ENCODE measurements at regions not wholly inside any gene's neighbourhood (a gene's known extent, or its start where the extent isn't known, plus 50 kb on each side); places are given as distances from the start of the nearest gene placed in this dataset.

DNA sequence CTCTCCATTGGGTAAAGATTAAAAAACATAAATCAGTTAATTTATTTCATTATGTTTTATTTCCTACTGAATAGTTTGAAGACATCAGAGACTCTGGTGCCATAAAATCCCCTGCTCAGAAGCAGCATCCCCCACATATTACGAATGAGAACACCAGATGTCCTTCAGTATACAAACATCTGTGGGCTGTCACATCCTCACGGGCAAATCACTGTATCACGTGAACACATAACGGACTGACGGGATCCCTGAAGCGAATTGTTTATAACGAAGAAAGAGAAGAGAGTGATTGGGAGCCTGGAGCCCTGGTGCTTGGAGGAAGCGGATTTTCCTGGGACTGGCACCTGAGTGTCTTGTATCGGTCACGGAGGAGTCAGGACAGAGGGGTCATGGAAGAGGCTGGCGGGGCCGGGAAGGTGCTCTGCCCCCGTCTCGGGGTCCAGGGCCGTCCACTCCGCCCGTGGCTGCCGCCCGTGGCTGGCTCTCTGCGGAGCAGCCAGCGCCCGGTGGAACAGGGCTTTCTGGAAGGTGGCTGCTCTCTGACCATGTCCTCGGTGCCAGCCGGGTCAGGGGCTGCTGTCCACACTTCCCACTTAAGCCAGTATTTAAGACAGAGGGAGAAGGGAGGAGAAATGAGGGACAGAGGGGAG is 452.7 kb upstream of the FAT1 start:
- Histone ChIP-seq H3K36me3 (ENCODE audit: control insufficient read depth in 2 of 2, insufficient read depth in 1 of 2, low read length in 2 of 2) (no peaks in the 10 kb centered on the region), H3K27ac (ENCODE audit: extremely low read depth, low read depth, low read length) (no peak overlapping the region), H3K4me3 (ENCODE audit: low read depth, low read length) (no peak overlapping the region), H3K4me1 (ENCODE audit: control insufficient read depth, insufficient read depth, low read length) (peaks cover 2% of the 10 kb centered on the region; the same call in 1 of the 2 replicates), H3K9me3 (ENCODE audit: control insufficient read depth, insufficient read depth, low read depth, low read length) (no peaks in the 10 kb centered on the region)
- TF ChIP-seq ZBTB8A (tag by site-specific recombination; IDR thresholded peaks at IDR 0.05) (no peak), ZNF266 (tag by site-specific recombination; IDR thresholded peaks at IDR 0.05; ENCODE audit: low read depth) (no peak), ZNF639 (tag by site-specific recombination; IDR thresholded peaks at IDR 0.05) (no peak), ZNF558 (tag by site-specific recombination; IDR thresholded peaks at IDR 0.05) (no peak), ZNF366 (tag by site-specific recombination; conservative IDR thresholded peaks at IDR 0.05) (no peak), ZNF501 (tag by site-specific recombination; IDR thresholded peaks at IDR 0.05) (no peak), ZNF561 (tag by site-specific recombination; IDR thresholded peaks at IDR 0.05; ENCODE audit: borderline replicate concordance) (no peak), ZNF23 (tag by site-specific recombination; IDR thresholded peaks at IDR 0.05; ENCODE audit: borderline replicate concordance) (no peak), ZNF214 (tag by site-specific recombination; IDR thresholded peaks at IDR 0.05; ENCODE audit: borderline replicate concordance) (no peak), GLI2 (tag by site-specific recombination; IDR thresholded peaks at IDR 0.05; ENCODE audit: borderline replicate concordance, low read depth) (no peak), ZNF785 (tag by site-specific recombination; IDR thresholded peaks at IDR 0.05) (no peak), ZNF571 (tag by site-specific recombination; IDR thresholded peaks at IDR 0.05) (no peak), ZNF48 (tag by site-specific recombination; IDR thresholded peaks at IDR 0.05) (no peak), IKZF3 (tag by site-specific recombination; IDR thresholded peaks at IDR 0.05) (no peak), MYNN (tag by site-specific recombination; IDR thresholded peaks at IDR 0.05; ENCODE audit: borderline replicate concordance) (no peak)
- TF ChIP-seq, protein P1, sequence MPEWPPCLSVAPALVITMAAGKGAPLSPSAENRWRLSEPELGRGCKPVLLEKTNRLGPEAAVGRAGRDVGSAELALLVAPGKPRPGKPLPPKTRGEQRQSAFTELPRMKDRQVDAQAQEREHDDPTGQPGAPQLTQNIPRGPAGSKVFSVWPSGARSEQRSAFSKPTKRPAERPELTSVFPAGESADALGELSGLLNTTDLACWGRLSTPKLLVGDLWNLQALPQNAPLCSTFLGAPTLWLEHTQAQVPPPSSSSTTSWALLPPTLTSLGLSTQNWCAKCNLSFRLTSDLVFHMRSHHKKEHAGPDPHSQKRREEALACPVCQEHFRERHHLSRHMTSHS (tag by site-specific recombination; IDR thresholded peaks at IDR 0.05), result no peak
- CTCF ChIA-PET, result no interaction called here
- POLR2A ChIA-PET, result no interaction called here

DNA sequence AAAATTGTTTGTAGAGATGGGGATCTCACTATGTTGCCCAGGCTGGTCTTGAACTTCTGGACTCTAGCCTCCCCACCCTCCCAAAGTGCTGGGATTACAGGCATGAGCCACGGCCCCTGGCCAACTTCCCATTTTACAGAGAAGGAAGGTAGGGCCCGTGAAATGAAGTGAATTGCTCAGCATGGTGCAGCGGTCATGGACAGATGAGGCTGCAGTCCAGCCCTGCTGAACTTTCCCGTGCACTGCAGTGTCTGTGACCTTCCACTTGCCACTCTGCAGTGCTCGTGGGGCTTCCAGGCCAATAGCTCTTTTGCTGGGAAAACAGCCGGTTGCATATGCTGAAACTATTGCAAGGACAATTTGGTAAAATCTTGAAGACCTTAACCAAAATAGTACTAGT is 454.4 kb upstream of the FAT1 start:
- POLR2A ChIA-PET, result no interaction called here
- TF ChIP-seq ZNF341 (tag by site-specific recombination; IDR thresholded peaks at IDR 0.05; ENCODE audit: low read depth), result no peak
- TF ChIP-seq GLI4 (tag by site-specific recombination; IDR thresholded peaks at IDR 0.05), result no peak
- TF ChIP-seq GFI1B (tag by site-specific recombination; IDR thresholded peaks at IDR 0.05), result no peak
- TF ChIP-seq ZNF132 (tag by site-specific recombination; IDR thresholded peaks at IDR 0.05; ENCODE audit: borderline replicate concordance), result no peak
- TF ChIP-seq, protein P2, sequence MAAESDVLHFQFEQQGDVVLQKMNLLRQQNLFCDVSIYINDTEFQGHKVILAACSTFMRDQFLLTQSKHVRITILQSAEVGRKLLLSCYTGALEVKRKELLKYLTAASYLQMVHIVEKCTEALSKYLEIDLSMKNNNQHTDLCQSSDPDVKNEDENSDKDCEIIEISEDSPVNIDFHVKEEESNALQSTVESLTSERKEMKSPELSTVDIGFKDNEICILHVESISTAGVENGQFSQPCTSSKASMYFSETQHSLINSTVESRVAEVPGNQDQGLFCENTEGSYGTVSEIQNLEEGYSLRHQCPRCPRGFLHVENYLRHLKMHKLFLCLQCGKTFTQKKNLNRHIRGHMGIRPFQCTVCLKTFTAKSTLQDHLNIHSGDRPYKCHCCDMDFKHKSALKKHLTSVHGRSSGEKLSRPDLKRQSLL (tag by site-specific recombination; IDR thresholded peaks at IDR 0.05), result no peak
- no peak for TF ChIP-seq ZNF48 (tag by site-specific recombination; IDR thresholded peaks at IDR 0.05)
- no peak for TF ChIP-seq ZNF704 (tag by site-specific recombination; IDR thresholded peaks at IDR 0.05)
- no peak for TF ChIP-seq ZNF37A (tag by site-specific recombination; IDR thresholded peaks at IDR 0.05)
- no peak for TF ChIP-seq ZNF391 (tag by site-specific recombination; IDR thresholded peaks at IDR 0.05; ENCODE audit: borderline replicate concordance, low read depth)
- no peak for TF ChIP-seq GLI2 (tag by site-specific recombination; IDR thresholded peaks at IDR 0.05; ENCODE audit: borderline replicate concordance, low read depth)
- no peak for TF ChIP-seq ZNF571 (tag by site-specific recombination; IDR thresholded peaks at IDR 0.05)
- TF ChIP-seq ZBTB7A (tag by site-specific recombination; IDR thresholded peaks at IDR 0.05; ENCODE audit: low read depth), result no peak
- no peak for TF ChIP-seq ZBTB11 (tag by site-specific recombination; conservative IDR thresholded peaks at IDR 0.05; ENCODE audit: low read depth)
- TF ChIP-seq ZNF707 (tag by site-specific recombination; IDR thresholded peaks at IDR 0.05), result no peak
- no peak for TF ChIP-seq ZNF354C (tag by site-specific recombination; IDR thresholded peaks at IDR 0.05; ENCODE audit: borderline replicate concordance, low read depth)
- no peaks in the 10 kb centered on the region for H3K9me3 ChIP-seq (ENCODE audit: control insufficient read depth, insufficient read depth, low read depth, low read length)
- no peak overlapping the region for H3K27ac ChIP-seq (ENCODE audit: extremely low read depth, low read depth, low read length)
- CTCF ChIA-PET, result no interaction called here
- H3K36me3 ChIP-seq (ENCODE audit: control insufficient read depth in 2 of 2, insufficient read depth in 1 of 2, low read length in 2 of 2), result no peaks in the 10 kb centered on the region
- H3K4me3 ChIP-seq (ENCODE audit: low read depth, low read length), result no peak overlapping the region
- peaks cover 2% of the 10 kb centered on the region for H3K4me1 ChIP-seq (ENCODE audit: control insufficient read depth, insufficient read depth, low read length)

Measured in HEK293 (cell line).